Retinal pigment epithelial cell (primary cell): ENCODE measurements at regions not wholly inside any gene's neighbourhood (a gene's known extent, or its start where the extent isn't known, plus 50 kb on each side); places are given as distances from the start of the nearest gene placed in this dataset.
"Not testable (repeated sequence)": the region's sequence is repeated elsewhere in the genome, so short reads cannot be mapped to it uniquely, and the experiment has no call there.

Source experiments
- DNase-seq: peaks from one replicate; pipeline ENCODE4 v3.0.0-alpha.2; 2010; ENCODE audit warnings: low read depth
- H3K4me3 ChIP-seq: 2 replicates; pipeline ENCODE4 v1.5.1; 2011; ENCODE audit warnings: mild to moderate bottlenecking, low read length, control low read depth, moderate library complexity
- TF ChIP-seq, protein P1 (sequence below): conservative IDR thresholded peaks from 2 replicates; pipeline ENCODE4 v1.5.1; 2011; ENCODE audit warnings: low read depth, low read length, control low read depth, inconsistent platforms

DNA sequence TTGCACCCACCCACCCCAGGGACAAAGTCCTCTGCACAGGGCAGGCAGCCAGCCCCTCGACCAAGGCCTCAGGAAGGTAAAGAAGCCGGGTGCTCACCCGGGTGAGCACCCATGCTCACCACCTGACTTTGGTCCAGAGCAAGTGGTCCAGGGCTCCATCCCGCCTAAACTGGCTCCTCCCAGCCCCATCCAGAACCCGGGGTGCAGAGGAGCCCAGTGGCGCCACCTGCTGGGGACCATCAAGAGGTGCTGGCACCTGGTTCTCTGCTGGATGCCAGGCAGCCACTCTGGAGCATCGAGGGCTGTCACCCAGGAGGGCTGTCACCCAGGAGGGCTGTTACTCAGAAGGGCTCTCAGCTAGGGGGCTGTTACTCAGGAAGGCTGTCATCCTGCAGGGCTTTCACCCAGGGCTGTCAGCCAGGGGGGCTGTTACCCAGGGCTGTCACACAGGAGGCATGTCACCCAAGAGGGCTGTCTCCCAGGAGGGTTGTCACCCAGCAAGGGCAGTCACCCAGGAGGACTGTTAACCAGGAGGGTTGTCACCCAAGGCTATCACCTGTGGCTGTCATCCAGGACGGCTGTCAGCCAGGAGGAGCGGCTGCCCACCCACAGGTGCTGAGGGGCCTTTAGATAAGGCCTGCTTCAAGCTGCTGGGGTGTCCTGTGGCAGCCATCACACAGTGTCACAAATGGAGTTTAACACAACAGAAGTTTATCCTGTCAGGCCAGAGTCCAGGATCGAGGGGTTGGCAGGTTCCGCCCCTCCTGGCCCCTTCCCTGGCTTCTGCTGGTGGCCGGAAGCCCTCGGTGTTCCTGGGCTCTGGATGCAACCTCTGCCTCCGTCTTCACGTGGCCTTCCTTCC is 98.5 kb downstream of the TNFRSF13B start:
- DNase-seq: no peak
- TF ChIP-seq, protein P1, sequence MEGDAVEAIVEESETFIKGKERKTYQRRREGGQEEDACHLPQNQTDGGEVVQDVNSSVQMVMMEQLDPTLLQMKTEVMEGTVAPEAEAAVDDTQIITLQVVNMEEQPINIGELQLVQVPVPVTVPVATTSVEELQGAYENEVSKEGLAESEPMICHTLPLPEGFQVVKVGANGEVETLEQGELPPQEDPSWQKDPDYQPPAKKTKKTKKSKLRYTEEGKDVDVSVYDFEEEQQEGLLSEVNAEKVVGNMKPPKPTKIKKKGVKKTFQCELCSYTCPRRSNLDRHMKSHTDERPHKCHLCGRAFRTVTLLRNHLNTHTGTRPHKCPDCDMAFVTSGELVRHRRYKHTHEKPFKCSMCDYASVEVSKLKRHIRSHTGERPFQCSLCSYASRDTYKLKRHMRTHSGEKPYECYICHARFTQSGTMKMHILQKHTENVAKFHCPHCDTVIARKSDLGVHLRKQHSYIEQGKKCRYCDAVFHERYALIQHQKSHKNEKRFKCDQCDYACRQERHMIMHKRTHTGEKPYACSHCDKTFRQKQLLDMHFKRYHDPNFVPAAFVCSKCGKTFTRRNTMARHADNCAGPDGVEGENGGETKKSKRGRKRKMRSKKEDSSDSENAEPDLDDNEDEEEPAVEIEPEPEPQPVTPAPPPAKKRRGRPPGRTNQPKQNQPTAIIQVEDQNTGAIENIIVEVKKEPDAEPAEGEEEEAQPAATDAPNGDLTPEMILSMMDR: peak; percentile 74
- H3K4me3 ChIP-seq: no peak overlapping the region

DNA sequence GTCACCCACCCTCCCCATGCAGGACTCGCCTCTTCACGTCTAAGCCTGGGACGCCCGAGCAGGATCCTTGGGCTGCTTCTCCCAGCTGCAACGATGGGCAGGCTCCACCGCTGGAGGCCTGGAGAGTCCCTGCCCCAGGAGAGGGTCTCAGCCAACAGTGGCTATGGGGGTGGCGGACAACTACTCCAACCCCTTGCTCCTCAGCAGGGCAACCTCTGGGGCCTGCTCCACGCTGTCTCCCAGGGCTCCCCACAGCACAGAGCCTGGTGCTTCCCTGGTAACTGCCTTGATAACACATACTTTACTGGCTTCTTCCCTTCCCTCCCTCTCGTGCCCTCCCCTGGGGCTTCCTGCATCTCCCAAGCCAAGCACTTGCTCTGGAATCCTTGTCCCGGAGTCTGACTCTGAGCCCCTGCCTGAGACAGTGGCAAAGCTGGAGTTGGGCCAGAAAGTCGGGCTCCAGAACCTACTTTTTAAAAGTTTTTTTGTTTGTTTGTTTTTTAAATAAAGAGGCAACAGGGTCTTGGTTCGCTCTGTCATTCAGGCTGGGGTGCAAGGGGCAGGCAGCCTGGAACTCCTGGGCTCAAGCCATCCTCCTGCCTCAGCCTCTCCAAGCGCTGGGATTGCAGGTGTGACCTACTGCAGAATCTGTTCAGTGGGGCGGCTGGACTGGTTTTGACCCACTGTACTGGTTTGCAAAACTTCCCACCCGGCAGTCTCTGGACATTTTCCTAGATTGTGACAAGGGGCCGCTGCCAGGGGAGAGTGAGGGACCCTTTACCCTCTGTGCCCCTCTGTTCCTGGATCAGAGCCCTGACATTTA is 99.4 kb downstream of the TNFRSF13B start:
- DNase-seq: no peak
- TF ChIP-seq, protein P1: no peak
- H3K4me3 ChIP-seq: no peak overlapping the region

DNA sequence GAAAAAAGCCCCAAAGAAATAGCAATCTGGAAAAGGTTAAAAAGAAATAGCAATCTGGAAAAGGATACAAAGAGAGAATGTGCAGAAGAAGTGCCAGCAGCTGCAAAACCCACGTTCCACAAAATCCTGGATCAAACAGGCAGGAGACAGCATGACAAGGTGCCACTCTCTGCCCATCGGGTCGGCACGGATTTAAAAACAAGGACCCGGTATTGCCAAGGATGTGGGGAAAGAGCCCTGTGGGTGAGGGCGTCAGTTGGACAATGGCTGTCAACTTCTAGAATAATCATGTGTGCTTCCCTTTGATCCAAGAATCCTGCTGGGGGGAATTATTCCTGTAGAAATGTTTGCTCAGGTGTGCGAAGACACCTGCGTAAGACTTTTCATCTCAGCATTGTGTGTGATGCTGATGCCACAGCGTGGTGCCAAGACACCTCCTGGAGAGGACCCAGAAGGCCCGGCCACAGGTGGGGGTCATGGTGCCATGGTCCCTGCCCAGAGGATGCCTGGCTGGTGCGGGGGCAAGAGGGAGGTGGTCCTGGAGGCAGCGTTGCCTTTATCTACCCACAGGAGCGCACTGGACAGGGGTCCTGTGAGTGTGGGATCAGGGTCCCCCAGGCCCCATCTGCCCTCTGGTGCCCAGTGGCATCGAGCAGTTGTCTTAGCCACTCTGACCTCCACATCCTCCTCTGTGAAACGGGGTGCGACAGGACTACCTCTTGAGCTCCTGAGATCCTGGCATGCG is 100.3 kb downstream of the TNFRSF13B start:
- H3K4me3 ChIP-seq, DNase-seq: not testable (repeated sequence)

DNA sequence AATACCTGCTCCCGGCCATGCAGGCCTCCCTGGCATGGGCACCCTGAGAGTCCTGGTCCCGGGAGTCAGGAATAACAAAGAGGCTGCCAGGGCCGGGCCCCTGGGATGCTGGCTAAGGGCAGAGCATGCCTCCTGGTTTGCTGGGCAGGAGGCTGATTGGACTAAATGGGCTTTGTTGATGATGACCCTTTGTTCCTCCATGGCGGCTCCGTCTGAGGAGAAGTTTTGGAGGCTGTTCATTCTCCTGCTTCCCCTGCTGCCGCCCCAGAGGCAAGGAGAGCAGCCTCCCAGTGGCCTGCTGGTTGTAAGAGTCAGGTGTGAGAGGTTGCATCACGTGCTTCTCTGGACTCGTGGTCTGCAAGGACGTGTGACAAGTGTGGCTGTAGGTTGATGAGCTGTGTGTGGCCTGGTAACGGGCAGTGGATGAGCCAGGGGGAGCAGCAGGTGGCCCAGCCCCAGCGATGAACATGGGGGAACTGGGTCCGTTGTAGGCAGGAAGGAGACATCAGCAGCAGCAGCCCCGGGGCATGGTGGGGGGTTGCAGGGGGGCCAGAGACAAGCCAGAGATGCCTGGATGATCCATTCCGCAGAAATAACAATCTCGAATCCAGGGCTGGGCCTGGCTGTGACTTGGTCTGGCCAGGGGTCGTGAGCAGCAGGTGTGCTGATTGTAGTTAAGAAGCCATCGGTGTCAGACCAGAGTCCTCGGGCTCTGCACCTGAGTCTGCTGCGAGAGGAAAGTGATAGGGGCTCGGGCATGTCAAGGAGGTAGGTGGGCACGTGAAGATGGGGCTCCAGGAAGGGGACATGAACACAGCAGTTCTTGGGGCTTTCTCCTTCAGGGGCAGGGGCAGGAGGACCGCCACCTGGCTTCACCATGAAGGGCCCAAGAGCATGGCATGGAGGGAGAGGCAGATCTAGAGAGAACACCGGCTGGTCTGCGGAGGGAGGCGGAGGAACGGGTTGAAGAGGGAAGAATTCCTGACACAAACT is 101.4 kb downstream of the TNFRSF13B start:
- TF ChIP-seq, protein P1: no peak
- no peak for DNase-seq
- H3K4me3 ChIP-seq: no peak overlapping the region

DNA sequence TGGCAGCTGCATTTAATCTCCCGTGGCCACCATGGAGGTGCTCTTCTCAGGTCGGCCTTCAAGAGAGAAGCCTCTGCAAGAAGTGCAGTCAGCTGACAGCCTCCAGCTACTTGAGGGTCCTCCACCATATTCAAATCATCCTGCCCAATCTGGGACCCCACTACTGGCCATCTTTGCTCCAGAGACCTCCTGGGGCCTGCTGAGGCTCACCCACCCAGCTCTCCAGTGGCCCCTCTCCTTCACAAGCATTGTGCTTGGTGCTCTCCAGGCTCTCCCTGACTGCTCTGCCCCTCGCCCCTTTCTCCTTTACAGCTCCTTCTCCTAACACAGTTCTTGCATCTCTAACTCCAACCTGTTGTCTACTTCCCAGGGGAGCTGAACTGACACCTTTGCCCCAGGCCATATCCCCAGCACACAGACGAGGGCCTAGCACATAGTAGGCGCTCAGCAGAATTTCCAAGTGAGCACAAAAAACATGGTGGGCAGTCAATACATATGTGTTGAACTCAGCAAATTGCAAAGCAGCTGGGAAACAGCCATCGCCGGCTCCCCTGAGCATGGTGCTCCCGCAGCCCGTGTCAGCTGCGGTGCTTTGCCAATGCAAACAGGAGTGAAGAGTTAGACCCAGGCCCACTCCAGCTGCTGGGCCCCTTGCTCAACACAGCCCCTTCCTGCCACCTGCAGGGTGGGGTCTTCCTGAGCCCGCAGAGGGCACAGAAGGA is 102.2 kb downstream of the TNFRSF13B start:
- DNase-seq, H3K4me3 ChIP-seq: not testable (repeated sequence)

DNA sequence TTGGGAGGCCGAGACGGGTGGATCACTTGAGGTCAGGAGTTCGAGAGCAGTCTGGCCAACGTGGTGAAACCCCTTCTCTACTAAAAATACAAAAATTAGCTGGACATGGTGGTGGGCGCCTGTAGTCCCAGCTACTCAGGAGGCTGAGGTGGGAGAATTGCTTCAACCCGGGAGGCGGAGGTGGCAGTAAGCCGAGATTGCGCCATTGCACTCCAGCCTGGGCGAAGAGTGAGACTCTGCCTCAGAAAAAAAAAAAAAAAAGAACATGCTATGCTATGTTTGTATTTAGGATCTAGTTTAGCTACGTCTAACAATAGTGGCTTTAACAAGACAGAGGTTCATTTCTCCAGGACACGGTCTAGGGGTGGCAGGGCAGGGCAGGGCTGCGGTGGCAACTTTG is 103.3 kb downstream of the TNFRSF13B start:
- not testable (repeated sequence) for DNase-seq, H3K4me3 ChIP-seq

DNA sequence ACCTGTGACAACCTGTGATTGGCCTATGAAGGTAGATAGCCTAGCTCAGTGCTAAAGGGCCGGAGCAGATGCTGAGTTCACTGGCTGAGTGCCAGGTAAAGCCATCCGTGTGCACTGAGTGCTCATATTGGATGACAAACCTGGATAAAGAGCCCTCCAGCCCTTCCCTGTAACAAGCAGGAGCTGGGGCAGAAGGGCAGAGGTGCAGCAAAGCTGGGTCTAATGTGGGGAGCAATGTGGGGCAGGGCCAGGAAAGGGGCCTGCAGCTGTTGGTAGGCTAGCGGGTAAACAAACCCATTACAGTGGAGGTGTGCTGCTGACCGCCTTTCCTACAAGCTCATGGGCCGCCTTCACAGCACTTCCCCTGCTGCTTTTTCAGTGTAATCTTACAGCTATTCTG is 104.4 kb downstream of the TNFRSF13B start:
- DNase-seq, H3K4me3 ChIP-seq: not testable (repeated sequence)

DNA sequence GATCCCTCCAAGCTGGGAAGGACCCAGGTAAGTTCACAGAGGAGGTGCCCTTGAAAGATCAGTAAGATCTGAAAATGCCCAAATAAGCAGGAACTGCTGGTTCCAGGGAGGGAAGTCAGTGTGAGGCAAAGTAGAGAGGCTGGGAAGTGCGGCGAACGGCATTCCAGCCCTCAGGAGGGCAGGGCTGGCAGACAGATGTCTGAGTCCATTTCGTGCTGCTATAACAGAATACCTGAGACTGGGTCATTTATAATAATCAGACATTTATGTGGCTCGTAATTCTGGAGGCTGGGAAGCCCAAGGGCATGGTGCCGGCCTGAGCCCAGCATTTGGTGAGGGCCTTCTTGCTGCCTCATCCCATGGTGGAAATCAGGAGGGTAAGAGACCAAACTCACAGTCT is 105.1 kb downstream of the TNFRSF13B start:
- not testable (repeated sequence) for H3K4me3 ChIP-seq, DNase-seq
